GM18502 (cell line): ENCODE measurements at regions not wholly inside any gene's neighbourhood (a gene's known extent, or its start where the extent isn't known, plus 50 kb on each side); places are given as distances from the start of the nearest gene placed in this dataset.
A peak's percentile ranks its signal among the peaks of the same experiment; 100 is the strongest.

Experiments used
- ATAC-seq: cut with Tn5 transposase; IDR thresholded peaks from one replicate; pipeline ENCODE4 v1.9.1; 2021; ENCODE audit warnings: mild to moderate bottlenecking; ENCODE audit not compliant: unreplicated experiment, poor library complexity

DNA sequence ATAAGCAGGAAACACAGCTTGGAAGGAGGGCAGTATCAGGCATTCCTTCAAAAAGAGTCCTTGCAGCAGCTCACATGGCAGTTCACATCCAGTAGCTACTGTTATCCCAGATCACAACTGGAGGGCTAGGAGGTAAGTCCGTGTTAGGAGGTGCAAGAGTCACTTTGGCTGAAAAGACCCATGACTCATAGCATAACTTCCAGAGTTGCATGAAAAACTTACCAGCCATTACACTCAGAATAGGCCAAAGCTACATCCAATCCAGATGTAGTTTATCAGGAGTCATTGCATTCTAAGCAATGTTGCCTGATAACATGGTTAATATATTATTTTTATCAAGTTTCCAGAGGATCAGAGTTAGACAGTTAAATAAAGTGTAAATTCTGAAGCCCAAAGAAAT, 1126.4 kb upstream of the SEMA6A start:
- no peak for ATAC-seq

DNA sequence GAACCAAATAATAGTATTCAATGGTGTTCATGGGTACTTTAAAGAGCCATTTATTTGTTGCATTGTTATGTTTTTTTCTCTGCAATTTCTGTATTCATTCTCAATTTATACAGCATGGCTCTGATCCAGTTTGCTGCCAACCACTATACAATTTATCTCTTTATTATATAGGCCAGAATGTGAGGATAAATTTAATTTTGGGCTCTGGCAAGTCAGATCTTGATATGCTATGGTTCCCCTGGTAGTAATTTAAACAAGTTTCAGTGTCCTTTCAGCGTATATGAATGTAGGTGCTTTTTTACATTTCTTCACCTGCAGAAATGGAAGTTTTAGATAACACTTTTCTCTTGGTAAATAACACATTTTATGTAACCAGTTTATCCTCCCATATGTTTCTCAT, 1118.0 kb upstream of the SEMA6A start:
- ATAC-seq, result no peak

DNA sequence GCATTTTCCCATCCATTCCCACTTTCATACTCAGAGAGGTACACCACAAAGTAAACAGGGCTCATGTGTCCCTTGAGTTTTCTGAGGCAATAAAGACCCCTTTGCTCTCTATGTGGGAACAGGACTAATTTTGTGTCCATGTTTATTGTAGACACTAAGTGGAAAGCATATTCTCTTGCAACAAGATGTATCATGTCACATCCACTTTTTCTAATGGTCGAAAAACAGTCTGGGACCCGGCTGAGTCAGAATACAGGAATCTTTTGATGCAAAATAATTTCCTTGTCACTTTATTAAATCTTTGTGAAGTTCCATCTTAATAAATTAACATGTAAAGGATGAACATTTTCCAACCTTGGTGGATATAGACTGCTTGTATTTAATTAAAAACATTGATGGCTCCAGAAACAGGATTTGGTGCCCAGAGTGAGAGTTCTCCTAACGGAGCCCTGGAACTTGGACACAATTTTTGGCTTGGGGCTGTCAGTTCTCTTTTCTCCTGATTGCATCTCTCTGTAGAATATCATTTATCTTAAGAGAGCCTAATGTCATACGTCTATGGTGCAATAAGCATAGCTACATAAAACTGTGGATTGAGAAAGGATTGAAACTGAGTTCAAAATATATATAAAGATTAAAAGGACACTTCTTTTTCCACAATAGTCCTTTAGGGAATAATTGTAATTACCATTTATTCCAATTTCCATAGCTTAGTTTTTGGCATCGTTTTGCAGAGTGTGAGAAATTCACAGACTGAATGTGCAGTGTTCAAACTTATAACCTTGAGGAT, 1116.7 kb upstream of the SEMA6A start:
- no peak for ATAC-seq

DNA sequence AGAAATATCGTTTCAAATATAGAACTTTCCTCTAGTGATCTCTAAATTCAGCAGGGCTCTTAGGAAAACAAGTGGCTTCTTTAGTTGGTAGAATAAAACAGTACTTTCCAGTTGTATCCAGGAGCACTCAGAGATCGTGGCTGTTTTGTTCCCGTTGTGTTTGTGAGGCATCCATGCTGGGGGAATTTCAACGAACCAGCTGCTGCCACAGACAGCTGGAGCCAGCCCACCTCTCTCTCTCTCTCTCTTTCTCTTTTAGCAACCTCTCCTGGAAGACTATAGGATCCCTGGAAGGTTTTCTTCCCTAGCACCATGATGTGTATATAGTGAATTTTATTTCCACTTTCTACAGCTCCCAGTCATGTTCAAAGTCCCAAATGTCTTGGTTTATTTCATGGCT, 1116.0 kb upstream of the SEMA6A start:
- ATAC-seq, result no peak

DNA sequence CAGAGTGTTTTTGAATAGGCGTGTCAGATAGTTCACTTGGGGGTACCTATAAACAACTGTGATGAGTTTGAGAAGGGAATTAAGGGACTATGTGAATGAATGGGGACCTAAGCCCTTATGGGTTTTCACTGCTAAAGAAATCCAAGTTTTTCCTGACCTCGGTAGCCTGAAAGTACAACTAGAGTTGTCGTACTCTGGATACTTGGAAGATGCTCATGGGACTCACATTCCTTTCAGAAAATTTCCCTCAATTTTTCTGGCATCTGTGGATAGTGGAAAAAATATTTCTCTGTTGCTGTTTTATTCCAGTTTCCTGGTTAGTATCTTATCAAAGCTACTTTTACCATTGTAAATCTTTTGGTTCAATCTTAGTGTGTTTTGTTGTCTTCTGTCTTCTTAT, 1112.3 kb upstream of the SEMA6A start:
- no peak for ATAC-seq

DNA sequence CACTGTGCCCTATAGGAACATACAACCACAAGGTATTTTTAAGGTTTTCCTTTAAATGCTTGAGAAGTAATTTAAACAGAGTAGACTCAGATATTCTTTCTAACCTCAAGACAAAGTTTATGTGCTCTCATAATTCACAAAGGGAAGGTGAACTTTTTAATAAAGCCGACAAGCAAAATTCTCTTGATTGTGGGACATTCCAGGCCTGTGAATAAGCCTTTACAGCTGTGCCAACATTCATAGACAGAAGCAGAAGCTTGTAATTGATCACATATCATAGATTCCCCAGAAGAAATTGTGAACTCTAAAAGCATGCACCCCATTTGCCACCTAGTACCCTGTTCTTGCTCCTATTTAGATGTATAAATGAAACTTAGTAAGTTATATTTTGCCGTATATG, 1107.8 kb upstream of the SEMA6A start:
- ATAC-seq, result no peak

DNA sequence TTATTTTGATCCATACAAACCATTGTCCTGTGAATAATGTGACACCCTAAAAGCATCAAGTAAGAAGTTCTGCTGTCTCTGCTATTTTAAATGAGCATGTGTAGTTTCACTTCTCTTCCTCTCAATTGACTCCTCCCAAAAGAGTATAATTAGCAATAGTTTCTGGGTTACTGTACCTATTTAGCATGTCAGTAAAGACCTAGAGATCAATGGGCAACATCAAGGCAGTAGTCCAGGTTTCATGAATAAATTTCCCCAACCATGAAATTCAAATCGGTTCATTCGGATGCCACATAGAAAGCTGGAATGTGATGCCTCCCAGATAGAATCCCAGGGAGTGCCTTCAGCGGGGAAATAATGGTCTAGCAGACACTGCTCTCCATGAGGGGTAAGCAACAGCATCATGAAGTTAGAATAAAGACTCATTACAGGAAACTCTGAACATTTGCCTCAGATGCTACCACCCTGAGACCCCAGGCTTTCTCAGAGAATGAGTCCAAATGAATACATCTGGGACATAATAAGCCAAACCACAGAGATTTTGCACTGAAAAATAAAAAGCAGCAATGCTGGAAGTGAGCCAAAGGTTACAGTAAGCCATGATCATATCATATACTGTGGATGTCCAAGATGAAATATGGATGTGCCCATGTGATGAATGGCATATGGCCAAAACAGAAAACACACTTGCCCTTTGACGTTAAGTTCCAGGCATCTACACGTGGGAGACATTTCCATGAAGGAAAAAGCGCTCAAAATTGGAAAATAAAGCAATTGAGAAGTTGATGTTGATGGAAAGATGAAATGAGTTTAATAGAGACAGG, 1107.0 kb upstream of the SEMA6A start:
- ATAC-seq, result peak; percentile 78

DNA sequence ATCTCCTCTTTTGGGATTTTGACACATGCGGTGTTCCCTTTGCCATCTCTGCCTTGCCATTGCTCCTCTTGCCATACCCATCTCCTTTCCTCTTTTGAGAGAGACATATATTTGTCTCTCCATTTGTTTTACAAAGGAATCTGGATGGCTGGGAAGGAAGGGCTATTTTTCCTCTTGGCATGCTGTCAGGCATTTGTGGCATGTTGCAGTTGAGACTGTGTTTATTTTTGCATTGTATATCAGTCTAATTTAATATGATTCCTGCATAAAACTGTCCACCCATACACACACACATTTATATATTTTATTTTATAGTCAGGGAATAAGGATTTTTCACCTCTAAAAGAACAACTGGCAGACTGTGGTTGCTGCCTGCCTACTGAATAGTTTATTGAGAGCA, 1105.8 kb upstream of the SEMA6A start:
- ATAC-seq, result no peak

DNA sequence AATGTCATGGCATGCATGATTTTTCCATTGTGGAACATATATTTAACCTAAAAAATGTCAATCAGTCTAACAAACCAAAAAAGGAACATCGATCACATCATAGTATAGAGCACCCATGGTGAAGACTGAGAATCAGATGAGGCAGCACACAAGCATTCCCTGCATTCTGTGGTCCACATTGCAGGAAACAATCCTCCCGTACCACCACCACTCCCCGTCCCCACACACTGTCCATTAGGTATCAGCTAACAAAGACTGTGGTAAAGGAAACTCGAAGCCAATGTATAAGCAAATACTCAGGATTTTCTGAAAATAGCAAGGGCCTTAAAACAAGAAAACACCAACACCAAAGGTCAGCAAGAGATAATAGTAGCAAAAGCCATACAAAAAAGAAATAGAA, 1104.4 kb upstream of the SEMA6A start:
- no peak for ATAC-seq

DNA sequence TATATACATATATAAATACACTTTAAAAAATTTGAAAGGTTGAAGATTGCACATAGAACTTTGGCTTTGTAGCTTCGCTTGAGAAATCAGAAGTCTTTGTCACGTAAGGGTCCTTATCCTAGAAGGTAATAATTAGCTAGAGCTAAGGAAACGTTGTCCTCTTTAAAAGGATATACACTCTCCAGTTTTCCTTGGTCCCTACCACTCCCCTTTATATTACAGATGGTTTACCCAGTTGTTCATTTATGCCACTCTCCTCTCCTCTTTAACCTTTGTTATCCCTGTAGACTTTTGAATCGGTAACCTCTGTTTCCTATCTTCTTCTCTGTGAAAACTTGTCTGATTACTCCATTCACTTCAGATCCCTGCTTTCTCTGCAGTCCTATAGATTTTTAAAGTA, 1101.0 kb upstream of the SEMA6A start:
- no peak for ATAC-seq

DNA sequence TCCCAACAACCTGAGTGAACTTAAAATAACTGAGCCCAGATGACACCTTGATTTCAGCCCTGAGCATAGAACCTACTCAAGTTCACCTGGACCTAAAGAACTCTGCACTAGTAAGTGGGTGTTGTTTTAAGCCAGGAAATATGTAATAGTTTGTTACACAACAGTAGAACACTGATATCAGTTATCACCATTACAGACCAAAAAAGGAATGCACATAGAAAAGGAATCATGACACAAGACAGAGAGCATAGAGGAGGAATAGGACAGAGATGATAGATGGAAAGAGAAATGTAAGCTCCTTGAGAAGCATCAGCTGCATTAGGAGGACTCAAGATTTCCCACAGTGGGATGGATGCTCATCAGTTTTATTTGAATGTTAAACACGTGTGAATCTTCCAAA, 1096.9 kb upstream of the SEMA6A start:
- no peak for ATAC-seq

DNA sequence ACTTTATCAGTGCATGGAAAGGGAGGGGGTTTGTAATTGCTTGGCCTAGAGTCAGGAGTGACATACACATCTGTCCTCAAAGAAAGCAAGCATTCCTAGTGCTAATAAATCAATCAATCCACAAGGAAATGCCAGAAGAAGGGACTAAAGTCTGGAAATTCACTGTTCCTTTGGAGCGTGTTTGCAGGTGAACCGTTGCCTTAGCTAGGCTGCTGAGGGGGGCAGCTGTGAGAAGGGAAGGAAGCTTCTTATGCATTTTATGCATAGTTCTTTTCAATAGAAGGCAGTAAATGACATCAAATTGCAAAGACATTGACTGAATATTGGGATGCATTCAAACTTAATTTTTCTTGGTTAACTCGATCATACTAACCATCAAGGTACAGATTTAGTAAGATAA, 1092.5 kb upstream of the SEMA6A start:
- ATAC-seq, result no peak

DNA sequence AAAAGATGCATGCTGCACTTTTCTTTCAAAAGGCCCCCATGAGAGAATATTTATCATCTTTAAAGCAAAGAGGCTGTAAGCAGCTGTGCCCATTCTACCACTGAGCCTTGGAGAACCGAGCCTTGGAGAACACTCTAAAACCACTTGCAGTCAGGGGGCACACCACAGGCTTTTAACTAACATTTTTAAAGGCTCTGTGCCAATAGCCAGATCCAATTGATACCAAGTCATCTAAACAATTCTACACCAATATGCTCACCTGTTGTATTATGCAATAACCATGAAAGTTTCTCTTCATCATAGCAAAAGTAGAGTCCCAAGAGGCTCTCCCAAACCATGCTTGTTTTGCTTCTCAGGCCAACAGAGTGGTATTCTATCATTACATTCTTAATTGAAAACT, 1090.5 kb upstream of the SEMA6A start:
- no peak for ATAC-seq

DNA sequence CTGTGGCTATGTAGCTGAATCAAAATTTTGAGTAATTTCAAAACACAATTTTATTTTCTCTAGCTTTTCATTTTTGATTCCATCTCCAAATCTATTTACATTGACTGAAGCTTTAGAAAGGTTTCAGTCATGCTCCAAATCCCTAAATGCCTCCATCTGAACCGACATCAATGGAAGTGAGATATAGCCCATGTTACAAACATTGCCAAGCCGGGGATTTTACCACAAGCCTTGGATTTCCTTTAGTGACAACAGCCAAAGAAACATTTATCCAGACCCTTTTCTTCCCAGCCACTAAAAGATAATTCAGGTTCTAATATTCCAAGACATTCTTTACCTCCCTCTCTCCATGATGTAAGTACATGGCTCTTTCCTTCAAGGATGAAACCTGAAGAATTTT, 1087.7 kb upstream of the SEMA6A start:
- ATAC-seq, result no peak

DNA sequence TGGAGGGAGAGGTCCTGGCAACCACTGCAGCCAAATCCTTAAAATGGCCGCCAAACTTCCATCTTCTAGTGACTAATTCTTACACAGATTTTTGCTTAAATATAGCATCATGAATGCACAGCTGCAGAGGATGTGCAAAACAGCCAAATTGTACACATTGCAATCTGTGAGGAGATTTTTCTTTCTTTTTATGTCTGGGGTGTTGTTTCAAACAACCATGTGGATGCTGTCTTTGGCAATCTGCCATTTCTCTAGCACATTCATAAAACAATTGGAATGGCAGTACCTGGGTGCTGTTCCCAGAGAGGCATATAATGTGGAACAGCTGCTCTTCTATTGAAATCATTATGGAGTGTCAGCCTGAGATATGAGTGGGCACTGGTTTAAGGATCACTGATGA, 1082.9 kb upstream of the SEMA6A start:
- ATAC-seq, result no peak

DNA sequence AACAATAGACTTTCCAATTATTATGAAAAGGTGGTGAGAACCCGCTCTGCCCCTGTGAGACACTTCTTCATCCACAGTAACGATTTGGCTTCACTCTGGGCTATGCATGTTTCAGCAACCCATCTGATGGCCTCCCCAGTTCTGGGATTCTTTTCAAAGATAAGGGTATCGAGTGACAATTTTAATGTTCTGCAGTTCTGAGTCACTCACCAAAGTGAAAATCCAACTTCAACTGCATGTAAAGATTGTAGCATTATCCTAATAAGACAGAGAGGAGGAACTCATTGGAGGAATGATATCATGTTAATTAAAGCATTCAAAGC, 1078.3 kb upstream of the SEMA6A start:
- ATAC-seq, result no peak

DNA sequence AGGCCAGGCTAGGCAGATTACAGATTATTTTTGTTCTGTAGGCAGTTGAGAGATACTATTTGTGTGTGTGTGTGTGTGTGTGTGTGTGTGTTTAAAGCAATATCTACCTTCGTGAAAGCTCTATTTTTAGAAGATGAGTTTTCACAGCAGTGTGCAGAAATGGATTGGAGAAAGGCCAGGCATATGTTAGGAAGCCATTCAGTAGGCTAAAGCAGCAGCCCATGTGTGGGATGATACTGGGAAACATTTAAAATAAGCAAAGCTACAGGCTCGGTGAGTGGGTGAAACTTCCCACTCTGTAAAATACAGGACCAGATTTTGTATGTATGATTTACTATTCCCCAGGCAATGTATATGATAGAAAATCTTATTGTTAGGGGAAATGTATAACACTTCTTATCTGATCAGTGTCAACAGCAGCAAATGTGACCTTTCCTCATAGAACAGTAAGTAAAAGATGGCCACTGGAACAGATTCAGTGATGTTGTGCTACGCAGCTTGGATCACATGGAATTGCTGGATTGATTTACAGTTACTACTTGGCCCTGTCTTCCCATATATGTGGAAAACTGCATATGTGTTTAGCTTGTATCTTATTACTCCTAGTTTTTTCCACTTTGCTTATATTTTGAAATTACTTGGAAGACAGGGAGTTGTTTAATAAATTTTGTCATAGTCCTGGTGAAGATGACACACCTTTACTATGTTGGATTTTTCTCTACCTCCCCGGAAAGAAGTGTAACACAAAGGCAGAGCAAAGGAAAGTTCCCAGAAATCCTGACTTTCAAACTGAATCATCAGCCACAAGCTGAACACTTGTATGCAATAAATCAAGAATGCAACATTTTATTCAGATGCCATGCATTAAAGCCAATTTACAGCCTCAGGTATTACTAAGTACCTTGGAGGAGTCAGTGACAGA, 1077.7 kb upstream of the SEMA6A start:
- no peak for ATAC-seq

DNA sequence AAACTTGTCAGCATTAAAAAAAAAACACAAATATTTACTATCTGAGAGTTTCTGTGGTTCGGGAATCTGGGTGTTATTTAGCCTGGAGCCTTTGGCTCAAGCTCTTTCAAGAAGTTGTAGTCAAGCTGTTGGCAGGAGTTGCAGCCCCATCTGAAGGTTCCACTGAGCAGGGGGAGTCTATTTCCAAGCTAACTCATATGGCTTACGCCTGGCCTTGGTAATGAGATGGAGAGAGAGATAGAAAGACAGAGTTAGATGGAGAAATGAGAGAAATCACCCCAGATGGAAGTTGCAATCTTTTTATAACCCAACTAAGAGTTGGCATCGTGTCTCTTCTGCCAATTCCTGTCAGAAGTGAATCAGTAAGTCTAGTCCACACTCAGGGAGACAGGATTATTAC, 1075.2 kb upstream of the SEMA6A start:
- no peak for ATAC-seq

DNA sequence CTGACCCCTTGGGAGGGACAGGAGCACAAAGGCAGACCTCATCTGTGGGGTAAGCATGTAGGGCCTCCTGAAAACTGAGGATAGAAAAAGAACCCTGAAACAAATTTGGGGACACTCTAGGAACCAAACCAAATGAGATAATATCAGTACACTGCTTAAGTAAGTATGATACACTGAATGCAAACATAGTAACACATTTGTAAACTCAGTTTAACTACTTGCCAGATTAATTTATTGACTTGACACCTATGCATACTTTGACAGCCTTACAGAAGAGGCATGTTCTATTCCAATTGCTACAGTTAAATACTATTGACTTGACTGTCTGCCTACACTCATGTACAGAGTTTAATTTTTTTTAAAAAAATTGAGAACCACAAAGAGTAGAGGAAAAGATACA, 1070.8 kb upstream of the SEMA6A start:
- ATAC-seq, result no peak

DNA sequence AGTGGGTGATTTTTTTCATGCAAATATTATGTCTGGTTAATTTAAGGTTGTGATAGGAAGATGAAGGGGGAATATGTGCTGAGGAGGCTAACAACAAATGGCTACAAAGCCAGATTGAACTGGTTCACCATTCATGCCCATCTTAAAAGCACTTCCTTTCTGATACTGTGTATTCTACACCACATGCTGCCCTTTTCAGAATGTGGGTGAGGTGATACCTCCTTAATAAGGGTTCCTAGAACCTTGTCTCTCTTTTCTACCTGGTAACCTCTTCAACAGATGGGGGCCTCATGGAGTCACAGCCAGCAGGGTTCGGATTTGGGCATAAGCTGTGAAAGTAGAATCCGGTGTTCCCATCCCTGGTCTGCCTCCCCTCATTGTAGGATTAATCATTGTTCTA, 1064.0 kb upstream of the SEMA6A start:
- ATAC-seq, result no peak

DNA sequence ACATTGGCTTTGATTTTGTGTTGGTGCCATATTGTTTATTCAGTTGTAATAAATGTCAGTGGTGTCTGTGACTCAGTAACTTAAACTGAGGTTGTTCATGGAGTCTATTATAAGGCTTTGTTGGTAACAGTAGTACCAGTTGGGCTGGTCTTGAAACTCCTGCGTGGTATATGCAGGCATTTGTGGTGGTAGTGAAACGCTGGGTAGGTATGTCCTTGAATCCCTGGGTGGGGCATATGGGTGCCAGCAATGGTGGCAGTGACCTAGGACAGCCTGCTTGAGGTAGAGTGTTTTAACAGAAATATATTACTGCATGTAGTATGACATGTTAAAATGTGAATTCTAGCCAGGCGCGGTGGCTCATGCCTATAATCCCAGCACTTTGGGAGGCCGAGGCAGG, 1058.5 kb upstream of the SEMA6A start:
- no peak for ATAC-seq
